Spleen (tissue), 11 donors: ENCODE measurements at regions not wholly inside any gene's neighbourhood (a gene's known extent, or its start where the extent isn't known, plus 50 kb on each side); places are given as distances from the start of the nearest gene placed in this dataset.

Source experiments
- DNase-seq: peaks from one replicate; pipeline ENCODE4 v3.0.0-alpha.2; 2020
- H3K27ac ChIP-seq, 8 donors: fragments of 200-600 bp; sonication (generic) in 7 of 8; 1 replicate in 4 of 8; 2 replicates in 4 of 8; pipeline versions ENCODE4 v1.5.0 to v1.8.0; 2016 to 2021; ENCODE audit warnings: inconsistent platforms in 4 of 8, mild to moderate bottlenecking in 4 of 8, moderate library complexity in 1 of 8
- H3K27me3 ChIP-seq, 7 donors: fragments of 200-600 bp; sonication (generic) in 6 of 7; replicated peaks in 1 of 7; 1 replicate in 4 of 7; 2 replicates in 3 of 7; pipeline versions ENCODE4 v1.5.0 to v1.8.0; 2016 to 2021; ENCODE audit warnings: inconsistent platforms in 3 of 7, mild to moderate bottlenecking in 1 of 7
- H3K36me3 ChIP-seq, 6 donors: fragments of 200-600 bp; sonication (generic) in 5 of 6; 1 replicate in 4 of 6; 2 replicates in 2 of 6; pipeline versions ENCODE4 v1.5.0 to v1.8.0; 2016 to 2021; ENCODE audit warnings: inconsistent platforms in 2 of 6
- H3K4me1 ChIP-seq, 6 donors: fragments of 200-600 bp; sonication (generic) in 5 of 6; 1 replicate in 3 of 6; 2 replicates in 3 of 6; pipeline versions ENCODE4 v1.5.0 to v1.8.0; 2016 to 2021; ENCODE audit warnings: inconsistent platforms in 3 of 6
- H3K4me3 ChIP-seq, 8 donors: fragments of 200-600 bp; sonication (generic) in 7 of 8; 1 replicate in 4 of 8; 2 replicates in 4 of 8; pipeline versions ENCODE4 v1.5.0 to v1.8.0; 2016 to 2021; ENCODE audit warnings: inconsistent platforms in 4 of 8, mild to moderate bottlenecking in 4 of 8, moderate library complexity in 2 of 8
- H3K9me3 ChIP-seq, 8 donors: fragments of 200-600 bp; sonication (generic) in 7 of 8; 1 replicate in 4 of 8; 2 replicates in 4 of 8; pipeline versions ENCODE4 v1.5.0 to v1.8.0; 2016 to 2021; ENCODE audit warnings: inconsistent platforms in 4 of 8
- CTCF ChIP-seq, 11 experiments: fragments of 200-600 bp in 7 of 11; fragments of 450-650 bp in 4 of 11; sonication (generic) in 4 of 11; IDR thresholded peaks in 8 of 11; conservative IDR thresholded peaks in 3 of 11; 1 replicate in 7 of 11; 2 replicates in 4 of 11; pipeline versions ENCODE4 v1.4.0 to v1.8.0; 2016 to 2021; ENCODE audit warnings: antibody characterized with exemption in 11 of 11, inconsistent platforms in 4 of 11, mild to moderate bottlenecking in 1 of 11
- POLR2A ChIP-seq, 3 donors: fragments of 450-650 bp; IDR thresholded peaks; one replicate each; pipeline ENCODE4 v1.5.1; 2017; ENCODE audit warnings: antibody characterized with exemption in 3 of 3, mild to moderate bottlenecking in 1 of 3
- POLR2AphosphoS5 ChIP-seq, 3 donors: sonication (generic); formaldehyde crosslinking; IDR thresholded peaks; one replicate each; pipeline ENCODE4 v1.5.1; 2017; ENCODE audit warnings: antibody characterized with exemption in 3 of 3
- WGBS, 5 donors: extraction: QIAGEN DNeasy Blood & Tissue Kit in 3 of 5; methylation state at CpG; one replicate each; pipeline versions ENCODE4 v1.1.5 to v1.1.7; 2013 to 2018; 5-methylcytosine and 5-hydroxymethylcytosine counted together
- intact Hi-C: fragments of 100-400 bp; cut with DNase I; formaldehyde crosslinking; loops from one replicate; pipeline ENCODE4 v1.15.0; 2023; ENCODE audit warnings: low total_unique reads
- donor health status: healthy with polysubstance abuse.
- donor health status: DM: no; HTN: no; CAD: no; lungs with moderate emphysema.
- donor health status: DM: no; HTN: no; CAD: no.
- donor health status: Bipolar disorder and iron deficiency.
- donor health status: healthy.
- donor health status: DM: no; HTN: no; CAD: no.
- donor health status: DM: yes; HTN: yes; CAD: no.

DNA sequence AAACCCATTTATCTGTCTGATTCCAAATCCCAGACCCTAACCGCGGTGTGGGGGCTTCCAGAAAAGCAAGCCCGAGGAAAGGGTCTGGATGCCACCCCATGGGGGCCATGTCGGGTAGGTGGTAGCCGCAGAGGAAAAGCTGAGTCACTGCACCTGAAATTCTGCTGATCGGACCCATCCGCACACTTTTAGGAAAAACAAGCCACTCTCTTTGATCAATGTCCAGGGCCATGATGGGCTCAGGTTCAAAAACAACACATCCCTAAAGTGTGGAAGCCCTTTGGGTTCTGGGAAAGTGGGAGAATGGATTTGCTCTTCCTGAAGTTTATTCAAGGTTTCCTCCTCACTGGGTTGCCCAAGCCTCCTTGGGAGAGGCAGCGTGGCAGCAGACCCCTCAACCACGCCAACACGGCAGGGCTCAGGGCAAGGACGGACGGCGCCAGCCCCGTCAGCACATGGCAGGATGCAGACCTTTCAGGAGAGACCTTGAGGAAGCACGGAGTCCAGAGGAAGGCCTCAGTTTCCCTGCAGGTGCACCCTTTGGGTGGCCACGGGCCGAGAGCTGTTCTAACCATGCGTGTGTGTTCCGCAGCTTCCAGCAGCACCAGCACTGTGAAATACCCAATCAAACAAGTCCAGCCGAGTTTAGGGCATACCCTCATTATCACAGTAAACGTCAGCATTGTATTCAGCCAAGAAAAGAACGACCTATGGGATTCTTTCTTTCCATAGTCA lies 367.0 kb downstream of the FOXL1 start:
- no peak overlapping the region for H3K4me3 ChIP-seq
- WGBS, 5 donors: 78 to 92% (median 86%) methylated on average over 19 to 22 of the region's 22 CpGs
- H3K4me1 ChIP-seq: no peaks in the 10 kb centered on the region
- intact Hi-C loops: no loop called here
- peaks cover 0 to 61% (median 0%) of the 10 kb centered on the region in 7 donors for H3K27me3 ChIP-seq
- no peak for TF ChIP-seq CTCF (IDR thresholded peaks at IDR 0.05 in 8 of 11, conservative IDR thresholded peaks at IDR 0.05 in 3 of 11)
- TF ChIP-seq POLR2AphosphoS5 (IDR thresholded peaks at IDR 0.05): no peak
- no peak for TF ChIP-seq POLR2A (IDR thresholded peaks at IDR 0.05)
- DNase-seq: peak; percentile 45
- H3K36me3 ChIP-seq: no peaks in the 10 kb centered on the region
- no peak overlapping the region for H3K27ac ChIP-seq
- peaks cover 0 to 8% (median 2%) of the 10 kb centered on the region in 8 donors for H3K9me3 ChIP-seq

DNA sequence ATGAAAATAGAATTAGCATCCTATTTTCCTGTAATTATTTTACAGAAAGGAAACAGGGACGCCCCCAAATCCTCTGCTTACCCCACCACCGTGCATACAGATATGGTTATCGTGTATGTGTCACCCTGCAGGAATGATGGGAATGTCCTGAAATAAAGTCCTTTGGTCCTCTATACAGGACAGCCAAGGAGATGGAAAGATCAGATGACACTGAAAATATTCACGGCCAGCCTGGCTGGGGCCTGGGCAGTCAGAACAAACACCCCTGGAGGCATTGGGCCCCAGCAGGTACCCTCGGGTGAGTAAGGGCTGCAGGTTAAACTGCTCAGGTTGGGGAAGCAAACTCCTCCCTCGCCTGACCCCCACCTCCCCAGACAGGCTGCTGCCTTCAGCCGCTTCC lies 368.0 kb downstream of the FOXL1 start:
- no peak for DNase-seq
- Histone ChIP-seq H3K27ac (no peak overlapping the region), H3K9me3 (no peaks in the 10 kb centered on the region), H3K4me1 (no peaks in the 10 kb centered on the region), H3K36me3 (no peaks in the 10 kb centered on the region), H3K27me3 (peaks cover 0 to 52% (median 0%) of the 10 kb centered on the region in 7 donors), H3K4me3 (no peak overlapping the region)
- TF ChIP-seq POLR2A (IDR thresholded peaks at IDR 0.05) (no peak), POLR2AphosphoS5 (IDR thresholded peaks at IDR 0.05) (no peak), CTCF (IDR thresholded peaks at IDR 0.05 in 8 of 11, conservative IDR thresholded peaks at IDR 0.05 in 3 of 11) (no peak)
- intact Hi-C loops: no loop called here
- WGBS, 5 donors: 73 to 78% (median 76%) methylated on average over 7 of the region's 7 CpGs

GRCh38 chr16:86946981-86947380 lies 368.6 kb downstream of the FOXL1 start:
- Histone ChIP-seq H3K9me3 (no peaks in the 10 kb centered on the region), H3K36me3 (no peaks in the 10 kb centered on the region), H3K4me1 (no peaks in the 10 kb centered on the region), H3K27ac (no peak overlapping the region), H3K27me3 (peaks cover 0 to 48% (median 0%) of the 10 kb centered on the region in 7 donors), H3K4me3 (no peak overlapping the region)
- peak; percentile 32 for DNase-seq
- intact Hi-C loops: no loop called here
- TF ChIP-seq CTCF (IDR thresholded peaks at IDR 0.05 in 8 of 11, conservative IDR thresholded peaks at IDR 0.05 in 3 of 11): no peak
- no peak for TF ChIP-seq POLR2AphosphoS5 (IDR thresholded peaks at IDR 0.05)
- no peak for TF ChIP-seq POLR2A (IDR thresholded peaks at IDR 0.05)
- 92 to 96% (median 94%) methylated on average over 10 of the region's 10 CpGs for WGBS, 5 donors

GRCh38 chr16:86948046-86948445 lies 369.1 kb downstream of the C16orf95 start:
- Histone ChIP-seq H3K27me3 (peaks cover 0 to 52% (median 0%) of the 10 kb centered on the region in 7 donors), H3K4me3 (no peak overlapping the region), H3K9me3 (peaks cover 0 to 4% (median 0%) of the 10 kb centered on the region in 8 donors), H3K36me3 (no peaks in the 10 kb centered on the region), H3K4me1 (no peaks in the 10 kb centered on the region), H3K27ac (no peak overlapping the region)
- TF ChIP-seq POLR2AphosphoS5 (IDR thresholded peaks at IDR 0.05) (no peak), CTCF (IDR thresholded peaks at IDR 0.05 in 8 of 11, conservative IDR thresholded peaks at IDR 0.05 in 3 of 11) (no peak), POLR2A (IDR thresholded peaks at IDR 0.05) (no peak)
- WGBS, 5 donors: 77 to 95% (median 91%) methylated on average over 12 of the region's 12 CpGs
- intact Hi-C loops: no loop called here
- DNase-seq: no peak
